ENCODE measurements at regions not wholly inside any gene's neighbourhood (a gene's known extent, or its start where the extent isn't known, plus 50 kb on each side); places are given as distances from the start of the nearest gene placed in this dataset.
"Not testable (repeated sequence)": the region's sequence is repeated elsewhere in the genome, so short reads cannot be mapped to it uniquely, and the experiment has no call there.

- no peak overlapping the region for H3K27ac Mint-ChIP-seq
- no peak for DNase-seq
- no peaks in the 10 kb centered on the region for H3K4me1 Mint-ChIP-seq
- H3K4me3 Mint-ChIP-seq: no peak overlapping the region
- H3K9me3 Mint-ChIP-seq: no peaks in the 10 kb centered on the region
- peaks cover 6% of the 10 kb centered on the region for H3K27me3 Mint-ChIP-seq
- H3K36me3 Mint-ChIP-seq: no peaks in the 10 kb centered on the region
Observed at GRCh38 chr16:22660441-22661160, 149.9 kb downstream of the NPIPB5 start.

GRCh38 chr16:22661161-22661647 is 150.5 kb downstream of the NPIPB5 start:
- H3K27ac Mint-ChIP-seq: no peak overlapping the region
- no peaks in the 10 kb centered on the region for H3K27me3 Mint-ChIP-seq
- no peaks in the 10 kb centered on the region for H3K4me1 Mint-ChIP-seq
- H3K9me3 Mint-ChIP-seq: no peaks in the 10 kb centered on the region
- H3K36me3 Mint-ChIP-seq: no peaks in the 10 kb centered on the region
- DNase-seq: no peak
- H3K4me3 Mint-ChIP-seq: no peak overlapping the region

- H3K27me3 Mint-ChIP-seq, H3K4me1 Mint-ChIP-seq, H3K9me3 Mint-ChIP-seq, H3K27ac Mint-ChIP-seq, DNase-seq, H3K36me3 Mint-ChIP-seq, H3K4me3 Mint-ChIP-seq: not testable (repeated sequence)
Observed at GRCh38 chr16:22662958-22663357, 151.0 kb upstream of the HS3ST2 start.

- Mint-ChIP-seq H3K27me3 (no peaks in the 10 kb centered on the region), H3K36me3 (no peaks in the 10 kb centered on the region), H3K4me1 (no peaks in the 10 kb centered on the region), H3K27ac (no peak overlapping the region), H3K9me3 (no peaks in the 10 kb centered on the region), H3K4me3 (no peak overlapping the region)
- no peak for DNase-seq
Observed at GRCh38 chr16:22663389-22664064, 150.4 kb upstream of the HS3ST2 start.

- H3K9me3 Mint-ChIP-seq: no peaks in the 10 kb centered on the region
- H3K4me1 Mint-ChIP-seq: no peaks in the 10 kb centered on the region
- H3K27ac Mint-ChIP-seq: no peak overlapping the region
- H3K36me3 Mint-ChIP-seq: no peaks in the 10 kb centered on the region
- H3K4me3 Mint-ChIP-seq: no peak overlapping the region
- DNase-seq: no peak
- no peaks in the 10 kb centered on the region for H3K27me3 Mint-ChIP-seq
Observed at GRCh38 chr16:22664132-22664531, 149.8 kb upstream of the HS3ST2 start.

- Mint-ChIP-seq H3K27me3 (no peaks in the 10 kb centered on the region), H3K36me3 (no peaks in the 10 kb centered on the region)
Observed at GRCh38 chr16:22664561-22664997, 149.4 kb upstream of the HS3ST2 start.

GRCh38 chr16:22665048-22665797 is 148.7 kb upstream of the HS3ST2 start:
- no peak for DNase-seq
- Mint-ChIP-seq H3K9me3 (no peaks in the 10 kb centered on the region), H3K27me3 (no peaks in the 10 kb centered on the region), H3K36me3 (no peaks in the 10 kb centered on the region), H3K4me1 (no peaks in the 10 kb centered on the region), H3K4me3 (no peak overlapping the region), H3K27ac (no peak overlapping the region)

More at GRCh38 chr16:22664561-22664997, 149.4 kb upstream of the HS3ST2 start:
- H3K27ac Mint-ChIP-seq: no peak overlapping the region
- H3K4me1 Mint-ChIP-seq: no peaks in the 10 kb centered on the region
- no peak overlapping the region for H3K4me3 Mint-ChIP-seq
- H3K9me3 Mint-ChIP-seq: no peaks in the 10 kb centered on the region
- DNase-seq: no peak

GRCh38 chr16:22665803-22666202 is 148.2 kb upstream of the HS3ST2 start:
- H3K4me3 Mint-ChIP-seq: no peak overlapping the region
- no peak overlapping the region for H3K27ac Mint-ChIP-seq
- H3K27me3 Mint-ChIP-seq: no peaks in the 10 kb centered on the region
- DNase-seq: no peak
- H3K36me3 Mint-ChIP-seq: no peaks in the 10 kb centered on the region
- H3K4me1 Mint-ChIP-seq: no peaks in the 10 kb centered on the region
- no peaks in the 10 kb centered on the region for H3K9me3 Mint-ChIP-seq

GRCh38 chr16:22668318-22668717 is 145.6 kb upstream of the HS3ST2 start:
- H3K27ac Mint-ChIP-seq: no peak overlapping the region
- no peaks in the 10 kb centered on the region for H3K4me1 Mint-ChIP-seq
- DNase-seq: no peak
- H3K4me3 Mint-ChIP-seq: no peak overlapping the region
- H3K27me3 Mint-ChIP-seq: no peaks in the 10 kb centered on the region
- H3K36me3 Mint-ChIP-seq: no peaks in the 10 kb centered on the region
- no peaks in the 10 kb centered on the region for H3K9me3 Mint-ChIP-seq

GRCh38 chr16:22670044-22670536 is 143.9 kb upstream of the HS3ST2 start:
- no peak overlapping the region for H3K27ac Mint-ChIP-seq
- no peaks in the 10 kb centered on the region for H3K4me1 Mint-ChIP-seq
- H3K36me3 Mint-ChIP-seq: no peaks in the 10 kb centered on the region
- H3K27me3 Mint-ChIP-seq: no peaks in the 10 kb centered on the region
- no peak overlapping the region for H3K4me3 Mint-ChIP-seq
- no peak for DNase-seq
- H3K9me3 Mint-ChIP-seq: no peaks in the 10 kb centered on the region

GRCh38 chr16:22670551-22671041 is 143.4 kb upstream of the HS3ST2 start:
- Mint-ChIP-seq H3K36me3 (no peaks in the 10 kb centered on the region), H3K27me3 (no peaks in the 10 kb centered on the region), H3K4me3 (no peak overlapping the region), H3K4me1 (no peaks in the 10 kb centered on the region), H3K27ac (no peak overlapping the region), H3K9me3 (no peaks in the 10 kb centered on the region)
- DNase-seq: peak; percentile 18

- Mint-ChIP-seq H3K36me3 (no peaks in the 10 kb centered on the region), H3K4me1 (no peaks in the 10 kb centered on the region), H3K9me3 (no peaks in the 10 kb centered on the region), H3K27ac (no peak overlapping the region), H3K27me3 (no peaks in the 10 kb centered on the region), H3K4me3 (no peak overlapping the region)
- no peak for DNase-seq
Observed at GRCh38 chr16:22671301-22672076, 142.5 kb upstream of the HS3ST2 start.

- H3K27ac Mint-ChIP-seq: no peak overlapping the region
- H3K4me3 Mint-ChIP-seq: no peak overlapping the region
- DNase-seq: no peak
- H3K9me3 Mint-ChIP-seq: no peaks in the 10 kb centered on the region
- no peaks in the 10 kb centered on the region for H3K36me3 Mint-ChIP-seq
- H3K4me1 Mint-ChIP-seq: no peaks in the 10 kb centered on the region
- H3K27me3 Mint-ChIP-seq: peaks cover 4% of the 10 kb centered on the region
Observed at GRCh38 chr16:22672830-22673210, 141.1 kb upstream of the HS3ST2 start.

- Mint-ChIP-seq H3K36me3 (no peaks in the 10 kb centered on the region), H3K4me3 (no peak overlapping the region), H3K9me3 (no peaks in the 10 kb centered on the region), H3K27me3 (peaks cover 4% of the 10 kb centered on the region), H3K4me1 (no peaks in the 10 kb centered on the region), H3K27ac (no peak overlapping the region)
- no peak for DNase-seq
Observed at GRCh38 chr16:22673421-22673831, 140.5 kb upstream of the HS3ST2 start.
